Fibroblast of pulmonary artery (primary cell): ENCODE measurements at regions not wholly inside any gene's neighbourhood (a gene's known extent, or its start where the extent isn't known, plus 50 kb on each side); places are given as distances from the start of the nearest gene placed in this dataset.

ENCODE experiments used
- DNase-seq: peaks from one replicate; pipeline ENCODE4 v3.0.0-alpha.2; 2010; ENCODE audit warnings: low read depth
- H3K4me3 ChIP-seq: replicated peaks from 2 replicates; pipeline ENCODE4 v1.5.1; 2011; ENCODE audit warnings: low read depth, mild to moderate bottlenecking, control low read depth, low read length, moderate library complexity
- TF ChIP-seq, protein P1 (sequence below): IDR thresholded peaks from 2 replicates; pipeline ENCODE4 v1.5.1; 2011; ENCODE audit warnings: mild to moderate bottlenecking, control low read depth, low read length, inconsistent platforms; ENCODE audit errors: missing control alignments

GRCh38 chr16:48000622-48001021 lies 155.2 kb downstream of the ABCC12 start:
- no peak for DNase-seq
- TF ChIP-seq, protein P1, sequence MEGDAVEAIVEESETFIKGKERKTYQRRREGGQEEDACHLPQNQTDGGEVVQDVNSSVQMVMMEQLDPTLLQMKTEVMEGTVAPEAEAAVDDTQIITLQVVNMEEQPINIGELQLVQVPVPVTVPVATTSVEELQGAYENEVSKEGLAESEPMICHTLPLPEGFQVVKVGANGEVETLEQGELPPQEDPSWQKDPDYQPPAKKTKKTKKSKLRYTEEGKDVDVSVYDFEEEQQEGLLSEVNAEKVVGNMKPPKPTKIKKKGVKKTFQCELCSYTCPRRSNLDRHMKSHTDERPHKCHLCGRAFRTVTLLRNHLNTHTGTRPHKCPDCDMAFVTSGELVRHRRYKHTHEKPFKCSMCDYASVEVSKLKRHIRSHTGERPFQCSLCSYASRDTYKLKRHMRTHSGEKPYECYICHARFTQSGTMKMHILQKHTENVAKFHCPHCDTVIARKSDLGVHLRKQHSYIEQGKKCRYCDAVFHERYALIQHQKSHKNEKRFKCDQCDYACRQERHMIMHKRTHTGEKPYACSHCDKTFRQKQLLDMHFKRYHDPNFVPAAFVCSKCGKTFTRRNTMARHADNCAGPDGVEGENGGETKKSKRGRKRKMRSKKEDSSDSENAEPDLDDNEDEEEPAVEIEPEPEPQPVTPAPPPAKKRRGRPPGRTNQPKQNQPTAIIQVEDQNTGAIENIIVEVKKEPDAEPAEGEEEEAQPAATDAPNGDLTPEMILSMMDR, result no peak

GRCh38 chr16:47999595-47999994 lies 156.2 kb downstream of the ABCC12 start:
- TF ChIP-seq, protein P1, result no peak
- no peak for DNase-seq
- no peak overlapping the region for H3K4me3 ChIP-seq

More at GRCh38 chr16:48000622-48001021, 155.2 kb downstream of the ABCC12 start:
- H3K4me3 ChIP-seq, result no peak overlapping the region

DNA sequence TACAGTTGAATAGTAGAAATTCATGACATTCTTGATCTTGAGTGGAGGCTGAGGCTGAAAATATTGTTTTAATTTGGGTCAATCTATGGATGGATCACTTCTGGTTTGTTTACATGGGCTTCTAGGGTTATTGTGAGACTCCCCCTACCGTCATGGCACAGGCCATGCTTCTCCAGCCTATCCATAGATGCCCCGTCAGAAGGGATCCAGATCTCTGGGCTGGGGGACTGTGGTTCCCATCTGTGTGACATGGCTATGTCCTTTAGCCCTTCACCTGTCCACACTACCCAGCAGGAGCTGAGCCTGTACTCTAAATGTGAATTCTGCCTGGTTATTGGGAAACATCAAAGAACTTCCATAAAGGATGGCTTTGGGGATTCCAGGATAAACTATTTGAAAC lies 160.4 kb downstream of the ABCC12 start:
- DNase-seq, result peak; percentile 4
- H3K4me3 ChIP-seq, result no peak overlapping the region
- TF ChIP-seq, protein P1, result peak; percentile 25

DNA sequence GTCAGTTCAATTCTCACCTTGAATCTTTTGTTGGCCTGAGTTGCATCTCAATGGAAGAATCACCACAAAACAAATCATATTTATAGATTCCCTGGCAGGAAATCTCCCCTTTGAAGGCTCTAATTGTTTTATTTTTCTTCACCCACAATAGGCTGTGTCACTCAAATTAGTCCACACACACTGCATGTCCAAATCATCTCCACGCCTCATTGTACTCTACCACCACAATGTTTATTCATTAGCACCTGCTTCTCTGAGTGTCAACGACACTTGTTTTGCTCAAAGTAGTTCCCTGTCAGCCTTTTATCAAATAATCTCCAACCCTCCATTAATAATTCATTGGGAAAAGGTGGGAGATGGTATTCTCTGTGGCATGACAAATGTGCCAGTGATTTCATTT lies 164.3 kb downstream of the ABCC12 start:
- no peak for DNase-seq
- H3K4me3 ChIP-seq, result no peak overlapping the region
- TF ChIP-seq, protein P1, result no peak

- no peak for DNase-seq
- TF ChIP-seq, protein P1, result no peak
- H3K4me3 ChIP-seq, result no peak overlapping the region
Observed at GRCh38 chr16:47990676-47991075, 165.1 kb downstream of the ABCC12 start.

- H3K4me3 ChIP-seq, result no peak overlapping the region
- DNase-seq, result no peak
- TF ChIP-seq, protein P1, result no peak
Observed at GRCh38 chr16:47987136-47987535, 168.7 kb downstream of the ABCC12 start.

DNA sequence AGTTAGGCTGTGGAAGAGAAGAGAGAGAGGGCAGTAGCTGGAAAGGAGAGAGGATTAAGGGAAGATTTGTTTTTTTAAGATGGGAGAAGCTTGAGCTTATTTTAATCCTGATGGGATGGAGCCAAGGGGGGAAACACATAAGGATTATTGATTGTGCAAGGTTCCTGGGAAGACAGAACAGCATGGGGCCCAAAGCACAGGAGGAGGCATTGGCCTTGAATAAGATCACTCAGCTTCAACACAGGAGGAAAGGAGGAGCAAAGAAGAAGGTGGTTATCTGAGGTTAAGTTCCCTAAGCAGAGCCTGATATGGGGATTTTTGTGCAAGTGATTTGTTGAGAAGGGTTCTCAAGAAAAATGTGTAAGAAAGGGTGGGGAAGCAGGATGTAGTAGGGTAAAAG lies 169.8 kb downstream of the ABCC12 start:
- no peak for DNase-seq
- H3K4me3 ChIP-seq, result no peak overlapping the region
- TF ChIP-seq, protein P1, result no peak
